Astrocyte (in vitro differentiated cells and primary cell): ENCODE measurements at regions not wholly inside any gene's neighbourhood (a gene's known extent, or its start where the extent isn't known, plus 50 kb on each side); places are given as distances from the start of the nearest gene placed in this dataset.

Experiments
- DNase-seq: peaks from one replicate; pipeline ENCODE4 v3.0.0-alpha.2; 2010; ENCODE audit warnings: low read depth
- FAIRE-seq: peaks from 2 replicates; lab custom pipeline; 2011; peaks lifted over from hg19 to GRCh38; lab: Jason Lieb, UNC
- H2AFZ ChIP-seq: 2 replicates; pipeline ENCODE4 v1.6.0; 2012; ENCODE audit warnings: low read depth, low read length, inconsistent platforms
- H3K27ac ChIP-seq: 2 replicates; pipeline ENCODE4 v1.5.1; 2011; ENCODE audit warnings: low read depth, low read length, inconsistent platforms
- H3K27me3 ChIP-seq: 2 replicates; pipeline ENCODE4 v1.6.0; 2011; ENCODE audit warnings: low read length, inconsistent platforms; ENCODE audit not compliant: insufficient read depth
- H3K36me3 ChIP-seq: 2 replicates; pipeline ENCODE4 v1.5.1; 2011; ENCODE audit warnings: low read length, inconsistent platforms; ENCODE audit not compliant: insufficient read depth
- H3K4me1 ChIP-seq: 2 replicates; pipeline ENCODE4 v1.5.1; 2011; ENCODE audit warnings: low read length, inconsistent platforms; ENCODE audit not compliant: insufficient read depth
- H3K4me2 ChIP-seq: 2 replicates; pipeline ENCODE4 v1.6.0; 2012; ENCODE audit warnings: low read length, inconsistent platforms
- H3K4me3 ChIP-seq: 2 replicates; pipeline ENCODE4 v1.5.1; 2011; ENCODE audit warnings: low read depth, mild to moderate bottlenecking, low read length, inconsistent platforms; ENCODE audit not compliant: insufficient read depth
- H3K79me2 ChIP-seq: 2 replicates; pipeline ENCODE4 v1.6.0; 2012; ENCODE audit warnings: mild to moderate bottlenecking, low read length, inconsistent platforms; ENCODE audit not compliant: insufficient read depth
- H3K9ac ChIP-seq: 2 replicates; pipeline ENCODE4 v1.6.0; 2012; ENCODE audit warnings: mild to moderate bottlenecking, low read length, inconsistent platforms
- H3K9me3 ChIP-seq: 2 replicates; pipeline ENCODE4 v1.5.1; 2012; ENCODE audit warnings: low read depth, mild to moderate bottlenecking, low read length, inconsistent platforms; ENCODE audit not compliant: insufficient read depth
- H4K20me1 ChIP-seq: 2 replicates; pipeline ENCODE4 v1.6.0; 2012; ENCODE audit warnings: low read length, inconsistent platforms; ENCODE audit not compliant: insufficient read depth
- H3K27ac Mint-ChIP-seq: one replicate; pipeline ENCODE4 v1.8.0; 2021; ENCODE audit warnings: mild to moderate bottlenecking, mixed read lengths; ENCODE audit not compliant: unreplicated experiment
- H3K27me3 Mint-ChIP-seq: one replicate; pipeline ENCODE4 v1.8.0; 2021; ENCODE audit warnings: low read depth, mixed read lengths; ENCODE audit not compliant: unreplicated experiment
- H3K36me3 Mint-ChIP-seq: one replicate; pipeline ENCODE4 v1.8.0; 2021; ENCODE audit warnings: low read depth, mixed read lengths; ENCODE audit not compliant: unreplicated experiment
- H3K4me1 Mint-ChIP-seq: one replicate; pipeline ENCODE4 v1.8.0; 2021; ENCODE audit warnings: low read depth, mixed read lengths; ENCODE audit not compliant: unreplicated experiment
- H3K4me3 Mint-ChIP-seq: one replicate; pipeline ENCODE4 v1.8.0; 2021; ENCODE audit warnings: mild to moderate bottlenecking, moderate library complexity, mixed read lengths; ENCODE audit not compliant: unreplicated experiment
- H3K9me3 Mint-ChIP-seq: one replicate; pipeline ENCODE4 v1.8.0; 2021; ENCODE audit warnings: mild to moderate bottlenecking, mixed read lengths; ENCODE audit not compliant: unreplicated experiment
- CTCF ChIP-seq: IDR thresholded peaks from 2 replicates; pipeline ENCODE4 v1.5.1; 2011; ENCODE audit warnings: low read depth, mild to moderate bottlenecking, inconsistent platforms, low read length, moderate library complexity; ENCODE audit not compliant: insufficient read depth
- EZH2 ChIP-seq: IDR thresholded peaks from 2 replicates; pipeline ENCODE4 v1.6.1; 2012; ENCODE audit warnings: mild to moderate bottlenecking, low read length, inconsistent platforms; ENCODE audit not compliant: insufficient read depth

GRCh38 chr20:4459081-4459480 is 210.0 kb upstream of the ADRA1D start:
- no peak for TF ChIP-seq CTCF
- Histone ChIP-seq H3K27me3 (no peaks in the 10 kb centered on the region), H3K9me3 (no peaks in the 10 kb centered on the region), H3K4me2 (no peak overlapping the region), H3K36me3 (no peaks in the 10 kb centered on the region), H3K4me1 (no peaks in the 10 kb centered on the region), H3K4me3 (no peak overlapping the region), H4K20me1 (no peaks in the 10 kb centered on the region), H2AFZ (no peak overlapping the region), H3K27ac (no peak overlapping the region), H3K9ac (no peak overlapping the region), H3K79me2 (no peaks in the 10 kb centered on the region)
- Mint-ChIP-seq H3K27ac (no peak overlapping the region), H3K36me3 (no peaks in the 10 kb centered on the region), H3K9me3 (peaks cover 1% of the 10 kb centered on the region), H3K4me3 (no peak overlapping the region), H3K27me3 (no peaks in the 10 kb centered on the region), H3K4me1 (peaks cover 2% of the 10 kb centered on the region)
- FAIRE-seq (no peak), DNase-seq (no peak)

- no peaks in the 10 kb centered on the region for H3K9me3 ChIP-seq
- H3K4me3 ChIP-seq, result no peak overlapping the region
- H3K36me3 Mint-ChIP-seq, result no peaks in the 10 kb centered on the region
- H3K4me2 ChIP-seq, result no peak overlapping the region
- peaks cover 1% of the 10 kb centered on the region for H3K9me3 Mint-ChIP-seq
- no peak for TF ChIP-seq EZH2
- TF ChIP-seq CTCF, result no peak
- H2AFZ ChIP-seq, result no peak overlapping the region
- no peaks in the 10 kb centered on the region for H3K4me1 ChIP-seq
- DNase-seq (no peak), FAIRE-seq (no peak)
- H3K27me3 Mint-ChIP-seq, result no peaks in the 10 kb centered on the region
- peaks cover 2% of the 10 kb centered on the region for H3K4me1 Mint-ChIP-seq
- H3K79me2 ChIP-seq, result no peaks in the 10 kb centered on the region
- no peak overlapping the region for H3K27ac Mint-ChIP-seq
- H3K36me3 ChIP-seq, result no peaks in the 10 kb centered on the region
- H3K27ac ChIP-seq, result no peak overlapping the region
- H3K9ac ChIP-seq, result no peak overlapping the region
- no peaks in the 10 kb centered on the region for H4K20me1 ChIP-seq
- H3K4me3 Mint-ChIP-seq, result no peak overlapping the region
- H3K27me3 ChIP-seq, result no peaks in the 10 kb centered on the region
These were observed 208.8 kb upstream of the ADRA1D start for GRCh38 chr20:4457566-4458543.

- Mint-ChIP-seq H3K27me3 (no peaks in the 10 kb centered on the region), H3K4me3 (no peak overlapping the region), H3K9me3 (peaks cover 1% of the 10 kb centered on the region), H3K4me1 (peaks cover 2% of the 10 kb centered on the region), H3K27ac (no peak overlapping the region), H3K36me3 (no peaks in the 10 kb centered on the region)
- FAIRE-seq, result no peak
- Histone ChIP-seq H3K27ac (no peak overlapping the region), H3K79me2 (no peaks in the 10 kb centered on the region), H3K9me3 (no peaks in the 10 kb centered on the region), H4K20me1 (no peaks in the 10 kb centered on the region), H3K36me3 (no peaks in the 10 kb centered on the region), H3K4me3 (no peak overlapping the region), H3K4me1 (no peaks in the 10 kb centered on the region), H3K4me2 (no peak overlapping the region), H2AFZ (no peak overlapping the region), H3K27me3 (no peaks in the 10 kb centered on the region), H3K9ac (no peak overlapping the region)
- TF ChIP-seq CTCF (no peak), EZH2 (no peak)
- no peak for DNase-seq
These were observed 206.9 kb upstream of the ADRA1D start for GRCh38 chr20:4455996-4456395.
